ENCODE measurements at regions not wholly inside any gene's neighbourhood (a gene's known extent, or its start where the extent isn't known, plus 50 kb on each side); places are given as distances from the start of the nearest gene placed in this dataset.
"Not testable (repeated sequence)": the region's sequence is repeated elsewhere in the genome, so short reads cannot be mapped to it uniquely, and the experiment has no call there.

DNA sequence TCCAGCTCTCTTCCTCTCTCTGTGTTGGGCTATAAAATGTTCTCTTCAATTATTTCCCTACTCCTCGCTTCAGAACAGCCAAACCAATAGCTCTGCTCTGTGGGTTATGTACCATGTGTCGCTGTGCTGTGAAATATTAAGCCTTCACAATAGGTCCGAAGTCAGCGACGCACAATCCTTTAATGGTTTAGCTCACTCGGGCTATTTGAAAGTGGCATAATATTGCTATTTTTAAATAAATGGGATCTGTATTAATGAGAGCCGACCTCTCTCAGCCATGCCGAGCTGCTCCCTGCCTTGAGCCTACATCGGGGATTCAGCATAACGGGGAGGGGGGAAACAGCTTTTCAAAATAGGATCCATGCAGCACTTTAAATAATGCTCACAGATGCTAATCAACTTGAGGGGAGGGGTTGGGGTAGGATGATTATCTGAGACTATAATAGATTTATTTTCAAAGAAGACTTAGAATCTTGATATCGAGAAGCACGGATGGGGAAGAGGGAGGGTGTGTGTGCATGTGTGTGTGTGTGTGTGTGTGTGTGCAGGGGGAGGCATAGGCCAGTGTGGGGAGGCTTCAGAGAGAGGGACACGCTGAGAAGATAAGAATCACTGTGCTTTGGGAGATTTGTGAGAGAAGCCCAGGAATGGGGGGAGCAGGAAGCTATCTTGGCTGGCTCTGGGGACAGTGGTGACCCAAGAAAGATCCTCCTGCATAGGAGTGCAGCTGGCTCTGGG is 271.5 kb downstream of the NXPE2 start:
- Mint-ChIP-seq H3K27me3 (no peaks in the 10 kb centered on the region), H3K27ac (no peak overlapping the region), H3K4me3 (no peak overlapping the region), H3K9me3 (no peaks in the 10 kb centered on the region), H3K36me3 (ENCODE audit: low read depth) (no peaks in the 10 kb centered on the region), H3K4me1 (no peaks in the 10 kb centered on the region)
- ChIA-PET POLR2A (no interaction called here), CTCF (no interaction called here)
- no peak for DNase-seq

DNA sequence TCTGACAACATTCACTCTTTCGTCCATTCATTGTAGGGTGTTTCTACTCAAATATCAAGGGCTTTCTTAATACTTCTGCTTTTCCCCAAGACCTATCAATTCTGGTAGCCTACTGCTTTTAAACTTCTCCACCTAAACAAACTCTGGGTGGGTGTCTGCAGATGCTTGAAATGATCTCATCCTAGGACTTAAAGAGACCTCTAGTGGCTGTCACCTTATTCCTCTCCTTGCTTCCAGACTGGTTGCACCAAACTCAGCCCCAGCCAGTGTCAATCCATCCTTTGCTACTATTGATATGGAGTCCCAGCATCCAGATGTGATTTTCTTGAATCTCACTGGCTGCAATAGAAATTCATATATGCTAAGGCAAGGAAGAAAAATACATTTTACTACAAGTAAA is 274.7 kb downstream of the NXPE2 start:
- no peak overlapping the region for H3K4me3 Mint-ChIP-seq

DNA sequence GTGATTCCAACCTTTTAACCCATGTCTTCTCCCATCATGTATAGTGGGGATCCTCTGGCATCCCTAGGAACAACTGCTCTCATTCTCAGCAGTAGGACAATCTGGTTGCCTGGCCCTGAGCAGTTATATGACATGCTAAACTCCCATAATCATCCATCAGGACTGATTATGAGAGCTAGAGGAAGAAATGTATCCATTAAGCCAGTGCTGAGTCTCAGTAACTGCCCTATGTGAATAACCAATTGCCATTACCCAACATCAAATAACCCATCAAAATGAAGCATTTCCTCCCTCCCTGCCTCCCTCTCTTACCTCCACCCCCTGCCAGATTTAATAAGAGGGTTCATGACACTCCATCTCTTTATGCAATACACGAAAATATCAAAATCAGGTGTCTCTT is 277.6 kb downstream of the NXPE2 start:
- no peak for DNase-seq
- Mint-ChIP-seq H3K4me1 (no peaks in the 10 kb centered on the region), H3K9me3 (no peaks in the 10 kb centered on the region), H3K36me3 (ENCODE audit: low read depth) (no peaks in the 10 kb centered on the region), H3K4me3 (no peak overlapping the region), H3K27ac (no peak overlapping the region), H3K27me3 (no peaks in the 10 kb centered on the region)
- POLR2A ChIA-PET, result no interaction called here
- CTCF ChIA-PET, result no interaction called here

More for the DNA sequence above, 274.7 kb downstream of the NXPE2 start:
- no peaks in the 10 kb centered on the region for H3K36me3 Mint-ChIP-seq (ENCODE audit: low read depth)
- DNase-seq, result no peak
- POLR2A ChIA-PET, result no interaction called here
- no peaks in the 10 kb centered on the region for H3K27me3 Mint-ChIP-seq
- no peak overlapping the region for H3K27ac Mint-ChIP-seq
- no peaks in the 10 kb centered on the region for H3K4me1 Mint-ChIP-seq
- no peaks in the 10 kb centered on the region for H3K9me3 Mint-ChIP-seq
- CTCF ChIA-PET, result no interaction called here

DNA sequence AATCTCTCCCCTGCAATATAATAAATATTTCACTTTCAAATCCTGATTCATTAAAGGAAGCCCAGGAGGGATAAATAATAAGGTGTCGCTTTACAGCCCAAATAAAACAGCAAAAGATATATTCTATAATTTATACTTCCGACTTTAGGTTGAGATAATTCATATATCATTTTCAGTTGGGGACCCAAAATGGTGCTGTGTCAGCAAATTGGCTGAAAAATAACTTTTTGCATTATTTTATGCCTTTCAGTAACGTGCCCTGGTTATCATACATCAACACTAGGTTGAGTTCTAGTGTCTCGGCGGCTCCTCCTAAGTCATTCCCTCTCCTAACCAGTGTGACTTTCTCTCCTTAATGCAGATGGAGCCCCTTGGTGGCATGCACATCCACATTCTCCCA is 278.2 kb downstream of the NXPE2 start:
- Mint-ChIP-seq H3K27ac (no peak overlapping the region), H3K27me3 (no peaks in the 10 kb centered on the region), H3K9me3 (no peaks in the 10 kb centered on the region), H3K4me1 (no peaks in the 10 kb centered on the region), H3K36me3 (ENCODE audit: low read depth) (no peaks in the 10 kb centered on the region), H3K4me3 (no peak overlapping the region)
- CTCF ChIA-PET, result no interaction called here
- no peak for DNase-seq
- POLR2A ChIA-PET, result no interaction called here

DNA sequence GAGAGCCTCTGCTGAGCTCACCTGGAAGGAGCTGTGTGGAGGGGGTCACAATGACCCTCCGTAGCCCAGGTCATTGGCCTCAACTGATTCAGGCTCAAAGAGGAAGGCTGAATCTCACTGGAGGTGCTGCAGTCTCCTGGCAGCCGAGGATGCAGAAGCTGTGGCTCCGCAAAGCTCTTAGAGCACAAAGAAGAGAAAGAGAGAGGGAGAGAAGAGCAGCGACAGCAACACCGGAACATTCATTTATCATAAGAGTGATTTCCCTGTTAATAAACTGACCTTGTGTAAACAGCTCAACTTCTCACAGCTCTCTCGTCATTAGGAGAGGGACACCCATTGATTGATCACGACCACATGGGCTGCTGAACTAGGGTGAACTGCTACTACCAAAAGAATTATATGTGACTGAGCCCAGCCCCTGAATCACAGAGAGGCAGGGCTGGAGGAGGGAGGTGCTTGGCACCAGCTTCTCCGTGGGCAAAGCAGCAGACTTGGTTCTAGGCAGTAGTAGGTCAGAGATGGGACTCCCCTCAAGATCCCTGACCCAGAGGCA is 281.7 kb downstream of the NXPE2 start:
- Mint-ChIP-seq H3K36me3 (ENCODE audit: low read depth) (no peaks in the 10 kb centered on the region), H3K27me3 (no peaks in the 10 kb centered on the region), H3K9me3 (no peaks in the 10 kb centered on the region), H3K4me1 (no peaks in the 10 kb centered on the region), H3K4me3 (no peak overlapping the region), H3K27ac (no peak overlapping the region)
- DNase-seq, result no peak
- ChIA-PET CTCF (no interaction called here), POLR2A (no interaction called here)

DNA sequence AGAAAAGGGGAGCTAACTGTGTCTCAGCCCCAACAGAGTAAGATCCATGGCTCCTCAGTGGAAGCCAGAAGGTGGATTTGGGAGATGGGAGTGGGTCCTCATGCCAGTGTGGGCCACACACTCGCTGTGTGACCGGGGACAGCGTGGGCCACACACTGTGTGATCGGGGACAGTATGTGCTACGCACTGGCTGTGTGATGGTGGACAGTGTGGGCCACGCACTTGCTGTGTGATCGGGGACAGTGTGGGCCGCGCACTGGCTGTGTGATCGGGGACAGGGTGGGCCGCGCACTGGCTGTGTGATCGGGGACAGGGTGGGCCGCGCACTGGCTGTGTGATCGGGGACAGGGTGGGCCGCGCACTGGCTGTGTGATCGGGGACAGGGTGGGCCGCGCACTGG is 282.5 kb downstream of the NXPE2 start:
- H3K27ac Mint-ChIP-seq; H3K27me3 Mint-ChIP-seq; POLR2A ChIA-PET; H3K4me3 Mint-ChIP-seq; H3K4me1 Mint-ChIP-seq; H3K9me3 Mint-ChIP-seq; H3K36me3 Mint-ChIP-seq (ENCODE audit: low read depth); CTCF ChIA-PET; DNase-seq: not testable (repeated sequence)

DNA sequence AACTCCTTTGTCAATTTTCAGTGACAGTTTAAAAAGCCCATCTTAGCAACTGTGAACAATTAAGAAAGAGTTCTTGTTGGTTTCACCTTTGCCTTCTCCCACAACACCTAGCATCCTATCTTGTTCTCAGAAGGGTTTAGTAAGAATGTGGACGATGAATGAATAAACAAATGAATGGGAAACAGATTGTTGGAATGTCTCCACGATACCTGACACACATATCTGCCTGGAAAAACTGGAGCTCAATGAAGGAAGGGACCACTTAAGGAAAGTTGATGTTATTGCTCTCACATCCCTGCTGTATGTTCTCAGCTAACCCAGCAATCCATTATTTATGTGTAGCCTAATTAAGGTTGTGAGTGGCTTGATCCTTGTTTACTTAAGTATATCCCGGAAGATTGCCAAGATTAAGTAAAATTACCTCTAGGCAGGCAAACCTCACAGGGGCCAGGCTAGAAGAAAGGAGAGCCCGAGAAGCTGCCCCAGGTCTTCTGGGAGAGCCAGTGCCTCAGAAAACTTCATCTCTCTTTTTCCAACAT is 286.4 kb downstream of the NXPE2 start:
- H3K27me3 Mint-ChIP-seq, result no peaks in the 10 kb centered on the region
- CTCF ChIA-PET, result no interaction called here
- POLR2A ChIA-PET, result no interaction called here
- no peaks in the 10 kb centered on the region for H3K9me3 Mint-ChIP-seq
- no peak for DNase-seq
- no peak overlapping the region for H3K4me3 Mint-ChIP-seq
- H3K4me1 Mint-ChIP-seq, result no peaks in the 10 kb centered on the region
- no peaks in the 10 kb centered on the region for H3K36me3 Mint-ChIP-seq (ENCODE audit: low read depth)
- no peak overlapping the region for H3K27ac Mint-ChIP-seq

DNA sequence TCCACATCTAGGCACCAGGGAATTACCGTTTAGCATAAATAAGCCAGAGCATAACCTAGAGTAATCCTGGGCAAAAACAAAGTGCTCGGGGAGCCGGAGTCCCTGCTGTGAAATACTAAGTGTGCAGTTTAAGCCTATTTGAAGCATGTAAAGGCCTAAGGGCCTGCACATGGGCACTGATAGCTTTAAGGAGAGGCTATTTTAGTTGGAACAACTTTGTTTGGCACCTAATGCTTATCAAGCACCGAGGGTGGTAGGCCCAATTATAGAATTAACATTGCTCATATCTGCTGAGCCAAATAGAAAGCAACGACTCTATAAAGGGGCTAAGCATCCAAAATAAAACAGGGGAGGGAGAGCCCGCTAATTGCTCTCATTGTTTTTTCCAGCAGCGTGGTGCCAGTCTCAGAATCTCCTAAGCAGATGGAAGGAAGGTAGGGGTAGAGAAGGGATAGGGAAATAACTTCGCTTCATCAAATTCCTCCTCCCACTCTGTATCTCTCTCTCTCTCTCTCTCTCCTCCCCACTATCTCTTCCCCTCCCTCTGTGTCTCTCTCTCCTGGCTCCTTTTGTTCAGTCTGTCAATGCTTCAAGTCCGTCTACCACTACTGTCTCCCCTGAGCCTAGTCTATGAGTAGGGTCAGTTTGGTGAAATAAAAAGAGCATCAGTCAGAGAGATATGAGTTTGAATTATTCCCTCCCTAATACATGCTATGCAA is 292.8 kb downstream of the NXPE2 start:
- DNase-seq, result no peak
- H3K27ac Mint-ChIP-seq, result no peak overlapping the region

DNA sequence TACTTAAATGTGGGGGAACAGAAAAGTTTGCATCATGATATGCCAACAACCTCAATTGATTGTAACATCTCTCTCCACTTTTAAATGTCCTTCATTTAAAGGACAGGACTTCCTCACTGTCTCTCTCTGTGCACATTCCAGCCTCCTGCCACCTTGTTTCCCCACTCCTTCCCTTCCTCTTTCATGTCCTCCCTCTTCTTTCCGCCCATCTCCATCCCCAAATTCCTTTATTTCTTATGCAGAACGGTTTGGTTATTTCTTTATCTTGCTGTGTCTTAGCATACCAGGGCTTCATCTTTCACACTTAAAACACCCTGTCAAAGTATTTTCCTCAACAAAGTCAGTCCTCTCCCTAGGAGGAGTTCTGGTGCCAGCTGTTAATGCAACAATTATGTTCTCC is 293.8 kb downstream of the NXPE2 start:
- Mint-ChIP-seq H3K27ac (no peak overlapping the region), H3K9me3 (no peaks in the 10 kb centered on the region), H3K36me3 (ENCODE audit: low read depth) (no peaks in the 10 kb centered on the region), H3K4me1 (no peaks in the 10 kb centered on the region), H3K27me3 (no peaks in the 10 kb centered on the region), H3K4me3 (no peak overlapping the region)
- CTCF ChIA-PET, result no interaction called here
- POLR2A ChIA-PET, result no interaction called here
- no peak for DNase-seq

More for the DNA sequence above, 292.8 kb downstream of the NXPE2 start:
- no peaks in the 10 kb centered on the region for H3K4me1 Mint-ChIP-seq
- H3K4me3 Mint-ChIP-seq, result no peak overlapping the region
- POLR2A ChIA-PET, result no interaction called here
- no peaks in the 10 kb centered on the region for H3K36me3 Mint-ChIP-seq (ENCODE audit: low read depth)
- no peaks in the 10 kb centered on the region for H3K27me3 Mint-ChIP-seq
- CTCF ChIA-PET, result no interaction called here
- no peaks in the 10 kb centered on the region for H3K9me3 Mint-ChIP-seq

DNA sequence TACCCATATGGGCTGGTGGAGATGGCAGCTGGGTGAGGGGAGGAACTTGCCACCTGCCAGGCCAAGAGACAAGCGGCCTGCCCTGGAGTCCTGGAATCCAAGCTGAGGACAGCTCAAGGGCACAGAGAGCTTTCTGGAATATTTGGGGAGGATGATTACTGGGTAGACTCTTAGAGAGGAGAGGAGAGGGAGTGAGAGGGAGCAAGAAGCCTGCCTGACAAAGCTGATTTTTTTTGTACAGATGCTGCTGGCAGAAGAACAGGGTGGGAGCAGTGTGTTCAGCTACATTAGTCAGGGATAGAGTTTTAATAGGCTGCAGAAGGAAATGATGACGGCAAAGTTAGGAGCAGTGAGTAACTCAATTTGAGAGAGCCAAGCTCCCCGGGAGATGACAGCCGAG is 299.3 kb downstream of the NXPE2 start:
- Mint-ChIP-seq H3K4me1 (no peaks in the 10 kb centered on the region), H3K9me3 (no peaks in the 10 kb centered on the region), H3K27me3 (no peaks in the 10 kb centered on the region), H3K27ac (no peak overlapping the region), H3K36me3 (ENCODE audit: low read depth) (no peaks in the 10 kb centered on the region), H3K4me3 (no peak overlapping the region)
- POLR2A ChIA-PET, result no interaction called here
- DNase-seq, result no peak
- CTCF ChIA-PET, result no interaction called here

DNA sequence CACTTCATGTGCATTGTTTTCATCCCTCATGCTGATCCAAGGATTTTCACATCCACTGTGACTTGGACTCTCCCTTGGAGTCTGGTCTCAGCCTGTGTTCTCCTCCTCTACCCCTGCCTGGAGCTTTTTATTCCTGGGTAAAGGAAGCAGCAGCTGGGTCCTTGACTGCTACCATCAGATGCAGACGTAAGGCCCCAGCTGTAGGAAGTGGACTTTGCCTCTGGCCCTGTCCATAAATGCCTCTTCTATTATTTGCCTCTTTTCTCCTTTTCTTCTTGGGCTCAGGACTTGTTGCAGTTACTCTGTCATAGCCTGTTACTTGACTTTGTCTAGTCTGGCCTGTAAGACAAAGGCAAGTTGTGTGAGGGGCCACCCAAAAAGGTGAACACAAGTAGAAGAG is 303.8 kb downstream of the NXPE2 start:
- no peaks in the 10 kb centered on the region for H3K4me1 Mint-ChIP-seq
- POLR2A ChIA-PET, result no interaction called here

DNA sequence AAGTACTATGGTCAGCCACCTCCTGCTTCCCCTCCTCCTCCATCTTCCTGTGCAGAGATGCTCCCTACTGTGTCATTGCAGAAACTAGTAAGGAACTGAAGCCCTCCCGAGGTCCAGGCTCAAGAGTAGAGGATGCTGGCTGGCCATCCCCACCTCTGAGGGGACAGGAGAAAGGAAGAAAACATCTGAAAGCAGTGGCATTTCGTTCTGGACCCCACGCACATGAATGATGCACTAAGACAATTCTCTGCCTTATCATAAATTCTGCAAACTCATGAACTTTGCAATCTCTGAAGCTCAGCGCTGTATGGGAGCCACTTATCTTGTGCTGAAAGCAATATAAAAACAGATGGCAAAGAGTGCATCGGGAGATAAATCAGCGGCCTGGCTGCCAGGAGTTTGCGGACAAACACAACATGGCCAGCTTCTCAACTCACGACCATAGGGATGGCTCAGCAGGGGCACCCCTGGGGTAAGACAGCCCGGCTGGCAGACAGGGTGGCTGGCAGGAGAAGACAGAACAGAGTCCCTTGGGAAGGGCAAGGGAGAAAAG is 306.4 kb downstream of the NXPE2 start:
- Mint-ChIP-seq H3K9me3 (no peaks in the 10 kb centered on the region), H3K4me1 (no peaks in the 10 kb centered on the region), H3K27ac (no peak overlapping the region), H3K36me3 (ENCODE audit: low read depth) (no peaks in the 10 kb centered on the region), H3K4me3 (no peak overlapping the region), H3K27me3 (no peaks in the 10 kb centered on the region)
- ChIA-PET CTCF (interaction anchor here (1.0 kb wide), 1 partner anchor 9 kb away, joined by 3 read pairs; no protein-coding TSS in a partner anchor), POLR2A (interaction anchor here (0.6 kb wide), 1 partner anchor 43 kb away, joined by 6 read pairs; no protein-coding TSS in a partner anchor)
- DNase-seq, result no peak

More for the DNA sequence above, 303.8 kb downstream of the NXPE2 start:
- H3K27me3 Mint-ChIP-seq, result no peaks in the 10 kb centered on the region
- H3K36me3 Mint-ChIP-seq (ENCODE audit: low read depth), result no peaks in the 10 kb centered on the region
- H3K4me3 Mint-ChIP-seq, result no peak overlapping the region
- H3K27ac Mint-ChIP-seq, result no peak overlapping the region
- H3K9me3 Mint-ChIP-seq, result no peaks in the 10 kb centered on the region
- DNase-seq, result no peak
- CTCF ChIA-PET, result no interaction called here

DNA sequence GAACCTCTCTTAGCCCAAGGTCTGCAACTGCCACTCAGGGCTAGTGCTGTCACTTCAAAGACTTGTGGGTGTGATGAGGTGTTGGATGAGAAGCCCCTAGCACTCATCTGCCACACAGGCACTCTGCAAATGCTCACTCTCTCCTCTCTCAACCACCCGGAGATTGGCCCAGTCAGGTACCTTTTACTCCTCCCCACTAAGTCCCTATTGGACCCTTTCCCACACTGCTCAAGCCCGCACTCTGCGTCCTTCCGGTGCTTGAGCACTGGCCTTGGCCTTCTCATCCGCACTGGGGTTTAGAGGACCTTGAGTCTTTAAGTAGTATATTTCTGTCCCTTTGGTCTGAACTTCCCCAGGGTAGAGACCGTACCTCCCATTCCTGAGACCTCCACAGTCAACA is 308.0 kb downstream of the NXPE2 start:
- DNase-seq, result no peak
- no peaks in the 10 kb centered on the region for H3K9me3 Mint-ChIP-seq
- H3K4me3 Mint-ChIP-seq, result no peak overlapping the region
- POLR2A ChIA-PET, result no interaction called here
- CTCF ChIA-PET, result no interaction called here
- H3K27ac Mint-ChIP-seq, result no peak overlapping the region
- H3K36me3 Mint-ChIP-seq (ENCODE audit: low read depth), result no peaks in the 10 kb centered on the region
- H3K4me1 Mint-ChIP-seq, result no peaks in the 10 kb centered on the region
- no peaks in the 10 kb centered on the region for H3K27me3 Mint-ChIP-seq
